SK-N-SH treated with all-trans-retinoic acid at 6 μM for 48 hours (cell line): ENCODE measurements at regions not wholly inside any gene's neighbourhood (a gene's known extent, or its start where the extent isn't known, plus 50 kb on each side); places are given as distances from the start of the nearest gene placed in this dataset.

ENCODE experiments used
- RARB ChIP-seq: fragments of 250-450 bp; sonication (Bioruptor Pico); IDR thresholded peaks from 2 replicates; pipeline ENCODE4 v1.8.0; 2021; ENCODE audit warnings: mild to moderate bottlenecking, moderate library complexity
- ZFP30 ChIP-seq: fragments of 450-650 bp; formaldehyde crosslinking; IDR thresholded peaks from 2 replicates; pipeline ENCODE4 v1.5.0; 2022; ENCODE audit warnings: mild to moderate bottlenecking, moderate library complexity

- TF ChIP-seq ZFP30 (CRISPR knock-in tag) (no peak), RARB (CRISPR knock-in tag) (no peak)
Measured at GRCh38 chr6:144607998-144608735, 323.0 kb downstream of the UTRN start.
